ENCODE measurements at regions not wholly inside any gene's neighbourhood (a gene's known extent, or its start where the extent isn't known, plus 50 kb on each side); places are given as distances from the start of the nearest gene placed in this dataset.

- TF ChIP-seq CTCF (IDR thresholded peaks at IDR 0.05) (no peak), POLR2A (IDR thresholded peaks at IDR 0.05) (no peak)
These were observed 543.5 kb upstream of the PCDH10 start for GRCh38 chr4:132605551-132605950.

Measured in lower leg skin (tissue), 3 donors.